GM12891 (cell line): ENCODE measurements at regions not wholly inside any gene's neighbourhood (a gene's known extent, or its start where the extent isn't known, plus 50 kb on each side); places are given as distances from the start of the nearest gene placed in this dataset.

Experiments
- POU2F2 ChIP-seq: IDR thresholded peaks from 2 replicates; pipeline ENCODE4 v1.6.1; 2011; ENCODE audit warnings: low read depth, mild to moderate bottlenecking, control low read depth, low read length, moderate library complexity
- SPI1 ChIP-seq: IDR thresholded peaks from 2 replicates; pipeline ENCODE4 v1.6.1; 2011; ENCODE audit warnings: low read depth, low read length, control low read depth

GRCh38 chr3:118564800-118565199, 469.8 kb downstream of the IGSF11 start:
- TF ChIP-seq SPI1 (no peak), POU2F2 (no peak)
